ENCODE measurements at regions not wholly inside any gene's neighbourhood (a gene's known extent, or its start where the extent isn't known, plus 50 kb on each side); places are given as distances from the start of the nearest gene placed in this dataset.

GRCh38 chrX:96002431-96002830 lies 682.2 kb upstream of the DIAPH2 start:
- TF ChIP-seq ZNF274 (IDR thresholded peaks at IDR 0.05; ENCODE audit: low read depth, low read length): no peak
- no peak for TF ChIP-seq YY1 (IDR thresholded peaks at IDR 0.05; ENCODE audit: insufficient read depth, insufficient read length)
- no peak for TF ChIP-seq SUZ12 (IDR thresholded peaks at IDR 0.05; ENCODE audit: extremely low read depth, insufficient read depth, insufficient read length)
- no peaks in the 10 kb centered on the region for H3K27me3 ChIP-seq (ENCODE audit: insufficient read depth, insufficient read length)

GRCh38 chrX:96004386-96004785 lies 680.3 kb upstream of the DIAPH2 start:
- no peaks in the 10 kb centered on the region; the same call in 1 of the 2 replicates for H3K9me3 ChIP-seq (ENCODE audit: insufficient read depth, low read length)
- DNase-seq (ENCODE audit: low read depth, low spot score): no peak
- no peak overlapping the region for H3K4me3 ChIP-seq (ENCODE audit: insufficient read length, low read depth)
- no peaks in the 10 kb centered on the region for H3K27me3 ChIP-seq (ENCODE audit: insufficient read depth, insufficient read length)
- H3K9ac ChIP-seq (ENCODE audit: insufficient read length, low read depth): no peak overlapping the region
- no peaks in the 10 kb centered on the region for H3K4me1 ChIP-seq (ENCODE audit: insufficient read depth, insufficient read length)
- H3K36me3 ChIP-seq (ENCODE audit: insufficient read depth, insufficient read length, low read length): no peaks in the 10 kb centered on the region
- TF ChIP-seq YY1 (IDR thresholded peaks at IDR 0.05; ENCODE audit: insufficient read depth, insufficient read length) (no peak), SUZ12 (IDR thresholded peaks at IDR 0.05; ENCODE audit: extremely low read depth, insufficient read depth, insufficient read length) (no peak), ZNF274 (IDR thresholded peaks at IDR 0.05; ENCODE audit: low read depth, low read length) (no peak)

More at GRCh38 chrX:96002431-96002830, 682.2 kb upstream of the DIAPH2 start:
- no peaks in the 10 kb centered on the region for H3K4me1 ChIP-seq (ENCODE audit: insufficient read depth, insufficient read length)
- H3K4me3 ChIP-seq (ENCODE audit: insufficient read length, low read depth): no peak overlapping the region
- no peak for DNase-seq (ENCODE audit: low read depth, low spot score)
- no peak overlapping the region for H3K9ac ChIP-seq (ENCODE audit: insufficient read length, low read depth)
- no peaks in the 10 kb centered on the region; the same call in 1 of the 2 replicates for H3K9me3 ChIP-seq (ENCODE audit: insufficient read depth, low read length)
- H3K36me3 ChIP-seq (ENCODE audit: insufficient read depth, insufficient read length, low read length): no peaks in the 10 kb centered on the region

- no peak for DNase-seq (ENCODE audit: low read depth, low spot score)
- Histone ChIP-seq H3K9me3 (ENCODE audit: insufficient read depth, low read length) (no peaks in the 10 kb centered on the region; the same call in 1 of the 2 replicates), H3K9ac (ENCODE audit: insufficient read length, low read depth) (no peak overlapping the region), H3K4me3 (ENCODE audit: insufficient read length, low read depth) (no peak overlapping the region), H3K4me1 (ENCODE audit: insufficient read depth, insufficient read length) (no peaks in the 10 kb centered on the region), H3K36me3 (ENCODE audit: insufficient read depth, insufficient read length, low read length) (no peaks in the 10 kb centered on the region), H3K27me3 (ENCODE audit: insufficient read depth, insufficient read length) (no peaks in the 10 kb centered on the region)
- TF ChIP-seq SUZ12 (IDR thresholded peaks at IDR 0.05; ENCODE audit: extremely low read depth, insufficient read depth, insufficient read length) (no peak), ZNF274 (IDR thresholded peaks at IDR 0.05; ENCODE audit: low read depth, low read length) (no peak), YY1 (IDR thresholded peaks at IDR 0.05; ENCODE audit: insufficient read depth, insufficient read length) (no peak)
Observed at GRCh38 chrX:96006281-96006680, 678.4 kb upstream of the DIAPH2 start.

DNA sequence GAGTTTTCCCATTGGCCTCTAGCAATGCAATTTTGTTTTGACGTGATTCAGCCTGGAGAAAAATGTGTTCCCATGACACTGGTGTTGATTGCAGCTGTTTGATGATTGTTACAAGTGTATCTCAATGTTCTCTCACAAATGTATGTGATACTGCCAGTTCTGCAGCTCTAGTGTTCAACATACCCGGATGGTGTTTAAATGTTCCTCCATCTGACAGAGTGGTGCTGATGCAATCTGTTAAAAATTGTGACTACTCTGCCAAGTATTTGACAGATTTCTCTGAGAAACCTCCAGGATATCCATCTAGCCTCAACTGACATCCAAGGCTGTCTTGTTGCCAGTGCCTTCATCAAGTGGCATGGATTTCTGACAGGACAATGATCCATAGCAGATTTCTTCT lies 657.2 kb upstream of the DIAPH2 start:
- Histone ChIP-seq H3K4me1 (ENCODE audit: insufficient read depth, insufficient read length) (no peaks in the 10 kb centered on the region), H3K9me3 (ENCODE audit: insufficient read depth, low read length) (0 out of 2 replicates have a peak, but pooled peaks cover 3% of the 10 kb centered on the region), H3K9ac (ENCODE audit: insufficient read length, low read depth) (no peak overlapping the region), H3K27me3 (ENCODE audit: insufficient read depth, insufficient read length) (no peaks in the 10 kb centered on the region), H3K4me3 (ENCODE audit: insufficient read length, low read depth) (no peak overlapping the region), H3K36me3 (ENCODE audit: insufficient read depth, insufficient read length, low read length) (no peaks in the 10 kb centered on the region)
- TF ChIP-seq ZNF274 (IDR thresholded peaks at IDR 0.05; ENCODE audit: low read depth, low read length) (no peak), YY1 (IDR thresholded peaks at IDR 0.05; ENCODE audit: insufficient read depth, insufficient read length) (no peak)
- no peak for DNase-seq (ENCODE audit: low read depth, low spot score)

- H3K9me3 ChIP-seq (ENCODE audit: insufficient read depth, low read length): no peaks in the 10 kb centered on the region; the same call in 1 of the 2 replicates
- no peaks in the 10 kb centered on the region for H3K4me1 ChIP-seq (ENCODE audit: insufficient read depth, insufficient read length)
- no peak overlapping the region for H3K4me3 ChIP-seq (ENCODE audit: insufficient read length, low read depth)
- no peak for DNase-seq (ENCODE audit: low read depth, low spot score)
- no peaks in the 10 kb centered on the region for H3K27me3 ChIP-seq (ENCODE audit: insufficient read depth, insufficient read length)
- no peak overlapping the region for H3K9ac ChIP-seq (ENCODE audit: insufficient read length, low read depth)
- TF ChIP-seq ZNF274 (IDR thresholded peaks at IDR 0.05; ENCODE audit: low read depth, low read length) (no peak), SUZ12 (IDR thresholded peaks at IDR 0.05; ENCODE audit: extremely low read depth, insufficient read depth, insufficient read length) (no peak), YY1 (IDR thresholded peaks at IDR 0.05; ENCODE audit: insufficient read depth, insufficient read length) (no peak)
- H3K36me3 ChIP-seq (ENCODE audit: insufficient read depth, insufficient read length, low read length): no peaks in the 10 kb centered on the region
Observed at GRCh38 chrX:96052078-96052477, 632.6 kb upstream of the DIAPH2 start.

DNA sequence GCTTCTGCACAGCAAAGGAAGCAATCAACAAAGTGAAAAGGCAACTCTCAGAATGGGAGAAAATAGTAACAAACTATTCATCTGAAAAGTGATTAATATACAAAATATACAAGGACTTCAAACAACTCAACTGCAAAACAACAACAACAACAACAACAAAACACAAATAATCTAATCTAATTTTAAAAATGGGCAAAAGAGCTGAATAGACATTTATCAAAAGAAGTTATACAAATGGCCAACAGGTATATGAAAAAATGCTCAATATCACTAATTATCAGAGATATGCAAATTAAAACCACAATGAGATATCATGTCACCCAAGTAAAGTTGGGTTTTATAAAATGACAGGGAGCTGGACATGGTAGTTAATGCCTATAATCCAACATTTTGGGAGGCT lies 602.8 kb upstream of the DIAPH2 start:
- H3K36me3 ChIP-seq (ENCODE audit: insufficient read depth, insufficient read length, low read length): no peaks in the 10 kb centered on the region
- no peak overlapping the region for H3K9ac ChIP-seq (ENCODE audit: insufficient read length, low read depth)
- H3K4me3 ChIP-seq (ENCODE audit: insufficient read length, low read depth): no peak overlapping the region
- DNase-seq (ENCODE audit: low read depth, low spot score): no peak
- H3K27me3 ChIP-seq (ENCODE audit: insufficient read depth, insufficient read length): no peaks in the 10 kb centered on the region
- H3K4me1 ChIP-seq (ENCODE audit: insufficient read depth, insufficient read length): no peaks in the 10 kb centered on the region
- H3K9me3 ChIP-seq (ENCODE audit: insufficient read depth, low read length): no peaks in the 10 kb centered on the region
- TF ChIP-seq YY1 (IDR thresholded peaks at IDR 0.05; ENCODE audit: insufficient read depth, insufficient read length) (no peak), ZNF274 (IDR thresholded peaks at IDR 0.05; ENCODE audit: low read depth, low read length) (no peak), SUZ12 (IDR thresholded peaks at IDR 0.05; ENCODE audit: extremely low read depth, insufficient read depth, insufficient read length) (no peak)

GRCh38 chrX:96094616-96095015 lies 590.0 kb upstream of the DIAPH2 start:
- Histone ChIP-seq H3K9ac (ENCODE audit: insufficient read length, low read depth) (no peak overlapping the region), H3K9me3 (ENCODE audit: insufficient read depth, low read length) (no peaks in the 10 kb centered on the region), H3K36me3 (ENCODE audit: insufficient read depth, insufficient read length, low read length) (no peaks in the 10 kb centered on the region), H3K4me1 (ENCODE audit: insufficient read depth, insufficient read length) (no peaks in the 10 kb centered on the region), H3K27me3 (ENCODE audit: insufficient read depth, insufficient read length) (no peaks in the 10 kb centered on the region), H3K4me3 (ENCODE audit: insufficient read length, low read depth) (no peak overlapping the region)
- no peak for DNase-seq (ENCODE audit: low read depth, low spot score)
- no peak for TF ChIP-seq SUZ12 (IDR thresholded peaks at IDR 0.05; ENCODE audit: extremely low read depth, insufficient read depth, insufficient read length)
- no peak for TF ChIP-seq YY1 (IDR thresholded peaks at IDR 0.05; ENCODE audit: insufficient read depth, insufficient read length)
- no peak for TF ChIP-seq ZNF274 (IDR thresholded peaks at IDR 0.05; ENCODE audit: low read depth, low read length)

All from NT2/D1 (cell line).